GM12875 (cell line): ENCODE measurements at regions not wholly inside any gene's neighbourhood (a gene's known extent, or its start where the extent isn't known, plus 50 kb on each side); places are given as distances from the start of the nearest gene placed in this dataset.

Experiments
- H3K4me3 ChIP-seq: one replicate; pipeline ENCODE4 v1.5.1; 2011; ENCODE audit warnings: low read depth, low read length, control low read depth
- TF ChIP-seq, protein P1 (sequence below): IDR thresholded peaks from 2 replicates; pipeline ENCODE4 v1.5.1; 2011; ENCODE audit warnings: low read depth, mild to moderate bottlenecking, control low read depth, inconsistent platforms, low read length, moderate library complexity, borderline replicate concordance; ENCODE audit not compliant: insufficient read depth

GRCh38 chr2:211259831-211260476 is 703.6 kb downstream of the CPS1 start:
- TF ChIP-seq, protein P1, sequence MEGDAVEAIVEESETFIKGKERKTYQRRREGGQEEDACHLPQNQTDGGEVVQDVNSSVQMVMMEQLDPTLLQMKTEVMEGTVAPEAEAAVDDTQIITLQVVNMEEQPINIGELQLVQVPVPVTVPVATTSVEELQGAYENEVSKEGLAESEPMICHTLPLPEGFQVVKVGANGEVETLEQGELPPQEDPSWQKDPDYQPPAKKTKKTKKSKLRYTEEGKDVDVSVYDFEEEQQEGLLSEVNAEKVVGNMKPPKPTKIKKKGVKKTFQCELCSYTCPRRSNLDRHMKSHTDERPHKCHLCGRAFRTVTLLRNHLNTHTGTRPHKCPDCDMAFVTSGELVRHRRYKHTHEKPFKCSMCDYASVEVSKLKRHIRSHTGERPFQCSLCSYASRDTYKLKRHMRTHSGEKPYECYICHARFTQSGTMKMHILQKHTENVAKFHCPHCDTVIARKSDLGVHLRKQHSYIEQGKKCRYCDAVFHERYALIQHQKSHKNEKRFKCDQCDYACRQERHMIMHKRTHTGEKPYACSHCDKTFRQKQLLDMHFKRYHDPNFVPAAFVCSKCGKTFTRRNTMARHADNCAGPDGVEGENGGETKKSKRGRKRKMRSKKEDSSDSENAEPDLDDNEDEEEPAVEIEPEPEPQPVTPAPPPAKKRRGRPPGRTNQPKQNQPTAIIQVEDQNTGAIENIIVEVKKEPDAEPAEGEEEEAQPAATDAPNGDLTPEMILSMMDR = no peak
- H3K4me3 ChIP-seq = no peak overlapping the region

- H3K4me3 ChIP-seq = no peak overlapping the region
- TF ChIP-seq, protein P1 = no peak
These were observed 713.9 kb downstream of the CPS1 start for GRCh38 chr2:211270257-211270656.

DNA sequence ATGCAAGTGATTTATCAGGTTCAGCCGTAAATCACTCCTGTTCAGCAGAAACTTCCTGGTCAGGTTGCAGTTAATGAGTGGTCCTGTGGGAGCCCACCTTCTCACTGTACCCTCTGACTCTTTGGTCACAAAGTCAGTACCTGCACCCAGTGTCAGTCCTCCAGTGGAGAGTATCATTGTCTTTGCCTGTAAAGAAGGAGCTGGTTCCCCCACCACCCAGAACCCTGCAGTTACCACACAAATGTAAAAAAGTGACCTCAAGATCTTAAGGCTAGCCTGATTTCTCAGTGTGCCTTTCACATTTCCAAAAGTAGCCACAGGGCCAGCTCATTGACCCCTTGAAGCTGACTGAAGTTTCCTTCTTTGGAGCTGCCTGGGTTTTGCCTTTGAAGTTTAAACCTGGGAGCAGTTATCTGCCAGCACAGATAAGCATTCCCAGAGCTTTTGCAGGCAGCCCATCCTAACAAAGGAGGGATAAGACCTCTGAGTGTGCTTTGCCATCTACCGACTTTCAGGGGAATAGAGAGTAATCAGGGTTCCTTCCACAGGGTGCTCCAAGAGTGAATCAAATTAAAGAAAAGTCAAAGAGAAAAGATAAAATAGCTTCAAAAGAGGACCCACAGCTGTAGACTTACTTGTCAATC is 725.2 kb downstream of the CPS1 start:
- no peak overlapping the region for H3K4me3 ChIP-seq
- TF ChIP-seq, protein P1 = no peak

GRCh38 chr2:211302676-211303075 is 746.3 kb downstream of the CPS1 start:
- H3K4me3 ChIP-seq = no peak overlapping the region
- TF ChIP-seq, protein P1 = no peak

DNA sequence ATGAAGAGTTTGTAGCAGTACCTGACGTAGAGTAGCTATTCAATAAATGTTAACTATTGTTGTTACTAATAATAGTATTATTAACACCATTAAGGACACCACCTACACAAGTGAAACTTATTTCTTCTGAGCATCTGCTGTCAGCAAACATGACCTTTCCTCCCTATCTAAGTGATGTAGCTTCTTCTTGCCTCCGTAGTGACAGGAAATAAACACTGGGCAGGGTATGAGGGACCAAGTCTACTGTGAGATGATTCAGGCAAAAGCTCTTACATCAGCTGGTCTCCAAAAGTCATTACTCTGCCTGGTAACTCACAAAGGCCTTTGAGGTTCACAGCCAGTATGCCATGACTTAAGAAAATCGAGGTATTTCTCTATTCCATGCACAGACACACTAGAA is 750.5 kb downstream of the CPS1 start:
- TF ChIP-seq, protein P1 = no peak
- H3K4me3 ChIP-seq = no peak overlapping the region
